ENCODE measurements at regions not wholly inside any gene's neighbourhood (a gene's known extent, or its start where the extent isn't known, plus 50 kb on each side); places are given as distances from the start of the nearest gene placed in this dataset.

GRCh38 chr2:36173760-36174404, 181.7 kb upstream of the CRIM1 start:
- no peak overlapping the region for H3K4me3 ChIP-seq (ENCODE audit: low read length)
- intact Hi-C loops (cut with DNase I, micrococcal nuclease), result no loop called here
- DNase-seq (no peak), ATAC-seq (ENCODE audit: poor library complexity) (no peak)
- no peak overlapping the region for H3K27ac Mint-ChIP-seq
- no peak overlapping the region for H3K4me3 Mint-ChIP-seq
- no peaks in the 10 kb centered on the region for H3K9me3 Mint-ChIP-seq
- CTCF ChIA-PET, result no interaction called here
- POLR2A ChIA-PET, result no interaction called here
- no peaks in the 10 kb centered on the region for H3K36me3 Mint-ChIP-seq (ENCODE audit: low read depth)
- H3K27me3 Mint-ChIP-seq, result no peaks in the 10 kb centered on the region
- no peaks in the 10 kb centered on the region for H3K4me1 Mint-ChIP-seq (ENCODE audit: low read depth)
- no peaks in the 10 kb centered on the region for H3K27me3 ChIP-seq (ENCODE audit: control insufficient read depth in 1 of 2, insufficient read depth in 2 of 2, low read length in 2 of 2)
- no peaks in the 10 kb centered on the region for H3K36me3 ChIP-seq (ENCODE audit: insufficient read depth, low read length)
- no peaks in the 10 kb centered on the region for H3K4me1 ChIP-seq (ENCODE audit: insufficient read depth, low read length)
- no peaks in the 10 kb centered on the region for H3K9me3 ChIP-seq (ENCODE audit: control insufficient read depth in 1 of 2, insufficient read depth in 1 of 2, low read length in 2 of 2)
- no peak for TF ChIP-seq CTCF (IDR thresholded peaks at IDR 0.05)
- no peak overlapping the region for H3K27ac ChIP-seq (ENCODE audit: low read depth in 1 of 2, low read length in 2 of 2)

GRCh38 chr2:36172824-36173223, 182.8 kb upstream of the CRIM1 start:
- H3K4me3 ChIP-seq (ENCODE audit: low read length), result no peak overlapping the region
- H3K27me3 ChIP-seq (ENCODE audit: control insufficient read depth in 1 of 2, insufficient read depth in 2 of 2, low read length in 2 of 2), result no peaks in the 10 kb centered on the region
- H3K27ac ChIP-seq (ENCODE audit: low read depth in 1 of 2, low read length in 2 of 2), result no peak overlapping the region
- DNase-seq (no peak), ATAC-seq (ENCODE audit: poor library complexity) (no peak)
- H3K27ac Mint-ChIP-seq, result no peak overlapping the region
- H3K4me1 Mint-ChIP-seq (ENCODE audit: low read depth), result no peaks in the 10 kb centered on the region
- ChIA-PET POLR2A (no interaction called here), CTCF (no interaction called here)
- H3K4me3 Mint-ChIP-seq, result no peak overlapping the region
- H3K4me1 ChIP-seq (ENCODE audit: insufficient read depth, low read length), result no peaks in the 10 kb centered on the region
- intact Hi-C loops (cut with DNase I, micrococcal nuclease), result no loop called here
- no peaks in the 10 kb centered on the region for H3K9me3 Mint-ChIP-seq
- no peaks in the 10 kb centered on the region for H3K36me3 Mint-ChIP-seq (ENCODE audit: low read depth)
- H3K36me3 ChIP-seq (ENCODE audit: insufficient read depth, low read length), result no peaks in the 10 kb centered on the region
- no peaks in the 10 kb centered on the region for H3K9me3 ChIP-seq (ENCODE audit: control insufficient read depth in 1 of 2, insufficient read depth in 1 of 2, low read length in 2 of 2)
- H3K27me3 Mint-ChIP-seq, result no peaks in the 10 kb centered on the region
- no peak for TF ChIP-seq CTCF (IDR thresholded peaks at IDR 0.05)

- Mint-ChIP-seq H3K4me3 (no peak overlapping the region), H3K9me3 (no peaks in the 10 kb centered on the region), H3K27ac (no peak overlapping the region), H3K36me3 (ENCODE audit: low read depth) (no peaks in the 10 kb centered on the region), H3K27me3 (no peaks in the 10 kb centered on the region), H3K4me1 (ENCODE audit: low read depth) (no peaks in the 10 kb centered on the region)
- no peak for TF ChIP-seq CTCF (IDR thresholded peaks at IDR 0.05)
- Histone ChIP-seq H3K27me3 (ENCODE audit: control insufficient read depth in 1 of 2, insufficient read depth in 2 of 2, low read length in 2 of 2) (no peaks in the 10 kb centered on the region), H3K9me3 (ENCODE audit: control insufficient read depth in 1 of 2, insufficient read depth in 1 of 2, low read length in 2 of 2) (no peaks in the 10 kb centered on the region), H3K36me3 (ENCODE audit: insufficient read depth, low read length) (no peaks in the 10 kb centered on the region), H3K4me1 (ENCODE audit: insufficient read depth, low read length) (no peaks in the 10 kb centered on the region), H3K4me3 (ENCODE audit: low read length) (no peak overlapping the region), H3K27ac (ENCODE audit: low read depth in 1 of 2, low read length in 2 of 2) (no peak overlapping the region)
- intact Hi-C loops (cut with DNase I, micrococcal nuclease), result no loop called here
- ChIA-PET CTCF (no interaction called here), POLR2A (no interaction called here)
- DNase-seq, result no peak
- ATAC-seq (ENCODE audit: poor library complexity), result no peak
Observed at GRCh38 chr2:36170805-36171204, 184.8 kb upstream of the CRIM1 start.

Measured in CD4-positive, alpha-beta T cell (primary cell).